GM23248 (cell line): ENCODE measurements at regions not wholly inside any gene's neighbourhood (a gene's known extent, or its start where the extent isn't known, plus 50 kb on each side); places are given as distances from the start of the nearest gene placed in this dataset.

Source experiments
- EZH2 ChIP-seq: fragments of 200-600 bp; sonication (generic); IDR thresholded peaks from 2 replicates; pipeline ENCODE4 v1.6.1; 2018; ENCODE audit warnings: antibody characterized with exemption, mild to moderate bottlenecking; ENCODE audit not compliant: insufficient read depth, poor library complexity, severe bottlenecking
- EZH2phosphoT487 ChIP-seq: fragments of 200-600 bp; sonication (generic); IDR thresholded peaks from 2 replicates; pipeline ENCODE4 v1.6.1; 2018; ENCODE audit warnings: antibody characterized with exemption, moderate library complexity, mild to moderate bottlenecking, low read depth; ENCODE audit not compliant: insufficient read depth

DNA sequence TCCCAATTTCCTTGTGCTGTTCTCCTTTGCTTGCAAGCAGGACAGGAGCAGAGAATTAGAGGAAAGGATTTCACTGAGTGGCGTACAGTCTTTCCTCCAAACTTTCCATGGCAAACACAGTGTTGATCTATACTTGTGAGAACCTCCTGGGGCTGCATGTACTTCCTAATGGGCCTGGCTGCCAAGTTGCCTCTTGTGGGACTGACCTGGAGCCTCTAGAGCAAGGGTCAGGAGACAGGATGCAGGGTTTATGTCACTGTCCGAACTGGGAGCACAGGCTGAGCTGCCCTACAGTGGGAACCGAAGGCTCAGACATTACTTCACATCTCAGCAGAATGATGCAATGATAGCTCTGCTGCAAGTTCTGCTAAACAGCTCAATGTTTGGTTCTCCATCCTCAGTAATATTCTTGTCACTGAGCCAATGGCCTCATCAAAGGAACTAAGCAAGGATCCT is 102.3 kb downstream of the ENC1 start:
- TF ChIP-seq EZH2: no peak
- no peak for TF ChIP-seq EZH2phosphoT487
